Heart left ventricle (tissue), 16 donors: ENCODE measurements at regions not wholly inside any gene's neighbourhood (a gene's known extent, or its start where the extent isn't known, plus 50 kb on each side); places are given as distances from the start of the nearest gene placed in this dataset.
A peak's percentile ranks its signal among the peaks of the same experiment; 100 is the strongest.

Experiments used
- ATAC-seq, 4 donors: fragments of 200-7000 bp; cut with Tn5 transposase; one replicate each; pipeline ENCODE4 v1.9.1; 2020 to 2022; ENCODE audit warnings: moderate library complexity in 4 of 4, mild to moderate bottlenecking in 3 of 4, moderate number of reproducible peaks in 1 of 4
- DNase-seq, 5 donors: peaks; one replicate each; pipeline ENCODE4 v3.0.0-alpha.2; 2020
- H3K27ac ChIP-seq, 12 donors: fragments of 200-600 bp; sonication (generic) in 4 of 12; one replicate each; pipeline versions ENCODE4 v1.5.0 to v1.8.0; 2016 to 2022; ENCODE audit warnings: mild to moderate bottlenecking in 2 of 12
- H3K27me3 ChIP-seq, 9 donors: fragments of 200-600 bp; sonication (generic) in 2 of 9; one replicate each; pipeline versions ENCODE4 v1.5.1 to v1.8.0; 2016 to 2022; ENCODE audit warnings: mild to moderate bottlenecking in 3 of 9
- H3K36me3 ChIP-seq, 9 donors: fragments of 200-600 bp; sonication (generic) in 2 of 9; one replicate each; pipeline versions ENCODE4 v1.5.0 to v1.8.0; 2018 to 2022; ENCODE audit warnings: mild to moderate bottlenecking in 2 of 9
- H3K4me1 ChIP-seq, 12 donors: fragments of 200-600 bp; sonication (generic) in 4 of 12; one replicate each; pipeline versions ENCODE4 v1.5.0 to v1.8.0; 2016 to 2022; ENCODE audit warnings: mild to moderate bottlenecking in 3 of 12
- H3K4me3 ChIP-seq, 12 donors: fragments of 200-600 bp; sonication (generic) in 4 of 12; one replicate each; pipeline versions ENCODE4 v1.5.0 to v1.8.0; 2017 to 2022; ENCODE audit warnings: mild to moderate bottlenecking in 9 of 12, moderate library complexity in 4 of 12
- H3K9me3 ChIP-seq, 12 donors: fragments of 200-600 bp; sonication (generic) in 4 of 12; one replicate each; pipeline versions ENCODE4 v1.5.0 to v1.8.0; 2016 to 2022; ENCODE audit warnings: mild to moderate bottlenecking in 1 of 12
- CTCF ChIP-seq, 12 donors: fragments of 200-600 bp; sonication (generic) in 4 of 12; IDR thresholded peaks; one replicate each; pipeline versions ENCODE4 v1.5.0 to v1.8.0; 2018 to 2022; ENCODE audit warnings: antibody characterized with exemption in 12 of 12, mild to moderate bottlenecking in 5 of 12
- POLR2A ChIP-seq, 2 donors: fragments of 450-650 bp; IDR thresholded peaks; one replicate each; pipeline ENCODE4 v1.6.1; 2017; ENCODE audit warnings: antibody characterized with exemption in 2 of 2, mild to moderate bottlenecking in 2 of 2, moderate library complexity in 2 of 2
- WGBS, 4 donors: extraction: QIAGEN DNeasy Blood & Tissue Kit in 2 of 4; methylation state at CpG; one replicate each; pipeline versions ENCODE4 v1.1.5 to v1.1.7; 2013 to 2018; 5-methylcytosine and 5-hydroxymethylcytosine counted together
- intact Hi-C, 10 donors: fragments of 100-400 bp; cut with DNase I; formaldehyde crosslinking; loops; one replicate each; pipeline versions ENCODE4 v1.11.1 to v1.14.2; 2022
- donor health status: ischemic (EF 13 %, LVEDD 7.1; RV severe dilation, severe dysfunction).
- donor health status: healthy with polysubstance abuse.
- donor health status: DM: no; HTN: yes; CAD: no.
- donor health status: DM: no; HTN: no; CAD: no.
- donor health status: ischemic (EF 25% LVEDD 6.9; RV normal size, moderate dysfunction).
- donor health status: ischemic (EF 25% LVEDD 5.7; RV mildly dilated, moderate dysfunction).
- donor health status: healthy.
- donor health status: DM: yes; HTN: yes; CAD: no.
- donor health status: ischemic (EF 35%, LVEDD 5.7; RV mildly dilated, moderate dysfunction).
- donor health status: nonischemic (EF 11% LVEDD 7.7; RV severe dilation, severe dysfunction).
- donor health status: DM: yes; HTN: yes; CAD: no.
- donor health status: PGD.
- donor health status: ischemic (EF 29% LVEDD 5.4; RV normal size, mild dysfunction).
- donor health status: nonischemic (EF 23%, LVEDD 6.1; RV moderate dilation, normal function).

GRCh38 chr20:50393242-50393641, 116.9 kb upstream of the PTPN1 start:
- peak overlapping the region in 1 of 12 donors; percentile 91 for H3K27ac ChIP-seq
- no peak for ATAC-seq
- intact Hi-C loops = loop anchor here in 2 of 10 donors (10.0 kb wide), 1 partner anchor 182 kb away; no protein-coding TSS in a partner anchor
- peaks cover 0 to 56% (median 27%) of the 10 kb centered on the region in 12 donors for H3K4me1 ChIP-seq
- no peak for TF ChIP-seq CTCF (IDR thresholded peaks at IDR 0.05)
- no peak for TF ChIP-seq POLR2A (IDR thresholded peaks at IDR 0.05)
- no peaks in the 10 kb centered on the region for H3K9me3 ChIP-seq
- no peaks in the 10 kb centered on the region for H3K36me3 ChIP-seq
- no peak overlapping the region for H3K4me3 ChIP-seq
- H3K27me3 ChIP-seq = no peaks in the 10 kb centered on the region
- WGBS, 4 donors = 80 to 94% (median 86%) methylated on average over 6 of the region's 6 CpGs
- no peak for DNase-seq

GRCh38 chr20:50393990-50394561, 116.1 kb upstream of the PTPN1 start:
- Histone ChIP-seq H3K4me1 (peaks cover 0 to 60% (median 28%) of the 10 kb centered on the region in 12 donors), H3K27ac (peak overlapping the region in 11 of 12 donors; percentile 70 to 95 (median 82)), H3K36me3 (no peaks in the 10 kb centered on the region), H3K9me3 (no peaks in the 10 kb centered on the region), H3K27me3 (no peaks in the 10 kb centered on the region), H3K4me3 (no peak overlapping the region)
- DNase-seq (no peak), ATAC-seq (no peak)
- TF ChIP-seq CTCF (IDR thresholded peaks at IDR 0.05) (no peak), POLR2A (IDR thresholded peaks at IDR 0.05) (no peak)
- WGBS, 4 donors = 83 to 86% (median 84%) methylated on average over 24 of the region's 24 CpGs
- intact Hi-C loops = loop anchor here in 2 of 10 donors (10.0 kb wide), 1 partner anchor 181 kb away; no protein-coding TSS in a partner anchor

- H3K27me3 ChIP-seq = no peaks in the 10 kb centered on the region
- H3K36me3 ChIP-seq = no peaks in the 10 kb centered on the region
- H3K4me3 ChIP-seq = no peak overlapping the region
- H3K9me3 ChIP-seq = no peaks in the 10 kb centered on the region
- TF ChIP-seq POLR2A (IDR thresholded peaks at IDR 0.05) (no peak), CTCF (IDR thresholded peaks at IDR 0.05) (no peak)
- peak overlapping the region; percentile 62 to 95 (median 81) for H3K27ac ChIP-seq
- peaks cover 0 to 61% (median 31%) of the 10 kb centered on the region in 12 donors for H3K4me1 ChIP-seq
- WGBS, 4 donors = 77 to 81% (median 78%) methylated on average over 11 of the region's 11 CpGs
- DNase-seq = no peak
- ATAC-seq = no peak
- intact Hi-C loops = loop anchor here in 2 of 10 donors (10.0 kb wide), 1 partner anchor 180 kb away; no protein-coding TSS in a partner anchor
Observed at GRCh38 chr20:50394569-50394968, 115.6 kb upstream of the PTPN1 start.

- TF ChIP-seq CTCF (IDR thresholded peaks at IDR 0.05) (no peak), POLR2A (IDR thresholded peaks at IDR 0.05) (no peak)
- Histone ChIP-seq H3K4me3 (no peak overlapping the region), H3K27me3 (no peaks in the 10 kb centered on the region), H3K36me3 (no peaks in the 10 kb centered on the region), H3K27ac (peak overlapping the region; percentile 62 to 95 (median 81)), H3K9me3 (no peaks in the 10 kb centered on the region), H3K4me1 (peaks cover 0 to 61% (median 32%) of the 10 kb centered on the region in 12 donors)
- ATAC-seq = peak; percentile 70 to 87 (median 85)
- WGBS, 4 donors = 17 to 34% (median 27%) methylated on average over 7 to 11 of the region's 11 CpGs
- intact Hi-C loops = loop anchor here in 8 of 10 donors (5.0 to 10.0 kb wide), 4 partner anchors 48 to 203 kb away; partner anchors contain the start of gene CEBPB (in 6 of the 8)
- peak; percentile 60 to 96 (median 86) for DNase-seq
Observed at GRCh38 chr20:50395251-50395729, 114.9 kb upstream of the PTPN1 start.
